ENCODE measurements at regions not wholly inside any gene's neighbourhood (a gene's known extent, or its start where the extent isn't known, plus 50 kb on each side); places are given as distances from the start of the nearest gene placed in this dataset.

DNA sequence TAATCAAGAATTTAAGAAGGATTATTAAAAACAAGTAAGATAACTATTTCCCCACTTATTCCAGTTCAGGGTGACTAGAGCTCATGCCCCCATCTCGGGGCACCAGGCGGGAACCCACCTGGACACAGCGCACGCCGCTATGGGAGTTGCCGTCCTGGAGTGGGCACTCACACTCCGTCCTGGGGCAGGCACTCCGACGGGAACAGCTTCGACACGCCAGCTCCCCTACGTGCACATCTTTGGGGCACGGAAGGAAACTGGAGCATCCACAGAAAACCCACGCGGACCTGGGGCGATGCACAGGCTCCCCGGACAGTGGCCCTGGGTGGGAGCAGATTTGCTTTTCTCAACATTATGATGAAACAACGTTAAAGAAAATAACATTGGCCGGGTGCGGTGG is 52.0 kb upstream of the GATA5 start:
- in situ Hi-C loops (cut with HindIII; ENCODE audit: low sequenced_read_pairs): no loop called here

DNA sequence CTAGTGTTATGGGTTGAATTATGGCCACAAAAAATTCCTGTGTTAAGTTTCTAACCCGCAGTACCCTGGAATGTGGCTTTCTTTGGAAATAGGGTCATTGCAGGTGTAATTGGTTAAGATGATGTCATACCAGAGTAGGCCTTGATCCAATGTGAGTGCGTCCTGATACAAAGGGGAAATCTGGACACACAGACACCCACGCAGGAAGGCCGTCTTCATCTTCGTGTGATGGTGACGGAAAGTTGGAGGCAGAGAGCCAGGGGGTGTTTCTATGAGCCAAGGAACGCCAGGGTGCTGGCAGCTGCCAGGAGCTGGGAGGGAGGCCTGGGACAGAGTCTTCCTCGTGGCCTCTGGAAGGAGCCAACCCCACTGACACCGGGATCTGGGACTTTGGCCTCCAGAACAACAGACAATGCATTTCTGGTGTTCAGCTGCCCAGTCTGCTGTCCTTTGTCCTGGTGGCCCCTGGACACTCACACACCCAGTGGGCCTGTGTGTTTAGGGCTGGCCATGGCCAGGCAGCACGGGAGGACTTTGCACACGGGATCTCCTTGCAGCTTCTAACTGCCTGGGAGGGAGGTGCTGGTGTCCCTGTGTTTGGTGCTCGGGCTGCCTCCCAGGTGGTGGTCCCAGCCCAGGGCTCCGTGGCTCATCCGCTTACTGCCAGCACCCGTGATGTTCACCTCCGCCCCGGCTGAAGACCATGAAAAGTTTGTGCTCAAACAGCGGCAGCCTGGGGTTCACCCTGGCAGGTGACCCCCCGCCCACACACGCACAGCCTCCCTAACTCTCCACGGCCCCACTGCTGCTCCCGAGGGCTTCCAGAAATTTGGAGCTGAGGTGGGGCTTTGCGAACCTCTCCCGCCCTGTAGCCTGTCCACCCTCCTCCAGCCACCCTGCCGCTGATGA is 53.4 kb upstream of the GATA5 start:
- in situ Hi-C loops (cut with HindIII; ENCODE audit: low sequenced_read_pairs): no loop called here

DNA sequence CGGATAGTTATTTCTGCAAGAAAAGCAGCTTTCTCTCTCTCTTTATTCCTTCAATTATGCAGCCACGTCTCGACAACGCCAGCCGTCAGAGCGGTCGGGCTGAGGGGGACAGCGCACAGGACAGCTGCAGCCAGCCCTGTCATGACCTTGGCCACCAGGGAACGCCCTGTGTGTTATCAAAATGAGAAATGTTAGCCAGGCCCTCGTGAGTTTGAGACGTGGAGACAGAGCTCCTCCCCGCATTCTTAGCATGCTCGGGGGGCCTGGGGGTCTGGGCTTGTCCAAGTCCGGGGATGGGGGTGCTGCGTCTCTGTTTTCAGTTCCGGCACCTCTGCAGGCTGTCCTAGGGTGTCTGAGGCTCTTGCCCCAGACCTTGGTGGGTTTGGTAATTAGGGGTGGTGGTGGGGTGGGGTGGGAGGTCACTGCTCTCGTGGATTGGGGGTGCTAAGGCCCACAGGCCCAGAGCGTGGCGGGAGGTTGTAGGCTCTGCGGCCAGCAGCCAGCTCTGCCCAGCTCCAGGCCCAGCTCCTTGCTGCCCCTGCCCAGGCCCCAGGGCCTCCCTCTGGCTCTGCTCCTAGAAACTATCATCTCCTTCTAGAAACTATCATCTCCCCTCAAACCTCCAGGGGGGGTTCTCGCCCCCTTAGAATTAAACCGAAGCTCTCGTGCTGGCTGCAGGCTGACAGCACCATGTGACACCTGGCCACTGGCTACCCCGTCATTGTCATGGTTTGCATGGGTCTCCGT is 54.3 kb upstream of the GATA5 start:
- in situ Hi-C loops (cut with HindIII; ENCODE audit: low sequenced_read_pairs): no loop called here

DNA sequence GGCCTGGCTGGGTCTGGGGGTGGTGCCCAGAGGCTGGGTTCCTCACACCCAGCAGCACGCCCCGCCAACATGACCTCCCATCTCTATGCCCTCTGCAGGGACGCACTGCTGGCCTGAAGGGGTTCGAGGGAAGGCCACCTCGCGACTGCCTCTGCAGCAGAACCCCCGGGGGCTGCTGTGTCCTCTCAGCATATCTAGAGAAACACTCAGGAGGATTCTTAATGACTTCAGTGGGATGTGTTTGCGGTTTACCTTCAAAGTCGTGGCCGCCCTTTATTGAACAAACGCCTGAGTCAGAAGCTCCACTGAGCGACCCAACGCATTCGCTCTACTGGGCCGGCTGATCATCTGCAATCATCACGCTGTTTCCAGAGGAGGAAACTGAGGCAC is 54.8 kb upstream of the GATA5 start:
- in situ Hi-C loops (cut with HindIII; ENCODE audit: low sequenced_read_pairs): no loop called here

DNA sequence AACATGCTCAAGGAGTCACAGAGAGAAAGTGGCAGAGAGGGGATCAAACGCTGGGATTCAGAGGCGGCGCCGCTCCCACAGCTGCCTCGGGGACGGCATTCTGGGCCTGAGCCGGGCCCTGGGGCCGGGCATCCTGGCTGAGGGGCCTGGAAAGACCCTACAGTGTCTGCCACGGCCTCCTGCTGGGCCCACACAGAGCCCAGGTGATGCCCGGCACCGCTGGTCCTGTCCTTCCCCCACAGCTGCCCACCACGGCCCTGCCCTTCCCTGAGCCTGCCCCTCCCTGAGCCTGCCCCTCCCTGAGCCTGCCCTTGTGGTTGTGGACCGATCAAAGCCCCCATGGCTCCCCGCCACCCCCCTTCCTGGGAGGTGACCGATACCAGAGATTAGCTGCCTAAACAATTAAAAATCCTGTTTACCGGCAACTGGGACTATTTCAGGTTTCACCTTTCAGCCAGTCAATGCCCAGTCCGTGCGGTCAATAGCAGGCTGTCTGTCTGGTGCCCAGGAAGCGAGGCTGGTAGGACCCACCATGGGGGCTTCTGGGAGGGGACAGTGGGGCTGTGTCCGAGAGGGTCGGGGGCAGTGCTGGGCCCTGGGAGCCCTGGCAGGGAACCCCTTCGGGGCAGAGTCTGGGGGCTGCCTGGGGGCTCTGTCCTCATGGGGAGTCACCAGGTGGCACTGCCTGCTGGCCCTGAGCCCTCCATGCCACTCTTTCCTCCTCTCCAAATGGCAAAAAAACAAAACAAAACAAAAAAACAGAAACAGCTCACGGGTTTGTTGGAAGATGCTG is 55.4 kb upstream of the GATA5 start:
- in situ Hi-C loops (cut with HindIII; ENCODE audit: low sequenced_read_pairs): no loop called here

DNA sequence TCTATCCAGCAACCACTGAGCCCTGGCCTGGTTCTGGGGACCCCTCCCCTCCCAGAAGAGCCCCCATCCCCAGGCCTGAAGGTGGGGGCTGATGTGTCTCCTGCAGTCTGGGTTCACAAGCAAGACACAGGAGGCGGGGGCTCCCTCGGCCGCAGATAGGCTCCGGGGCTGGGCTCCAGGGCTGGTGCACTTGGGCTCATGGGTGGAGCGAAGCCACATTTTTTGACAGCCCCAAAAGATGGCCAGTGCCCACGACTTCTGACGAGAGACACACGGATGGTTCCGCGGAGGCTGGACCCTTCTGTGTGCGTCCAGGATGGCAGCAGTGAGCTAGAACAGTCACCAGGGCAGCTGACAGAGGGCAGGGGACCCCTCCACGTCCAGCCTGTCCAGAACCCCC is 57.1 kb upstream of the GATA5 start:
- in situ Hi-C loops (cut with HindIII; ENCODE audit: low sequenced_read_pairs): no loop called here

DNA sequence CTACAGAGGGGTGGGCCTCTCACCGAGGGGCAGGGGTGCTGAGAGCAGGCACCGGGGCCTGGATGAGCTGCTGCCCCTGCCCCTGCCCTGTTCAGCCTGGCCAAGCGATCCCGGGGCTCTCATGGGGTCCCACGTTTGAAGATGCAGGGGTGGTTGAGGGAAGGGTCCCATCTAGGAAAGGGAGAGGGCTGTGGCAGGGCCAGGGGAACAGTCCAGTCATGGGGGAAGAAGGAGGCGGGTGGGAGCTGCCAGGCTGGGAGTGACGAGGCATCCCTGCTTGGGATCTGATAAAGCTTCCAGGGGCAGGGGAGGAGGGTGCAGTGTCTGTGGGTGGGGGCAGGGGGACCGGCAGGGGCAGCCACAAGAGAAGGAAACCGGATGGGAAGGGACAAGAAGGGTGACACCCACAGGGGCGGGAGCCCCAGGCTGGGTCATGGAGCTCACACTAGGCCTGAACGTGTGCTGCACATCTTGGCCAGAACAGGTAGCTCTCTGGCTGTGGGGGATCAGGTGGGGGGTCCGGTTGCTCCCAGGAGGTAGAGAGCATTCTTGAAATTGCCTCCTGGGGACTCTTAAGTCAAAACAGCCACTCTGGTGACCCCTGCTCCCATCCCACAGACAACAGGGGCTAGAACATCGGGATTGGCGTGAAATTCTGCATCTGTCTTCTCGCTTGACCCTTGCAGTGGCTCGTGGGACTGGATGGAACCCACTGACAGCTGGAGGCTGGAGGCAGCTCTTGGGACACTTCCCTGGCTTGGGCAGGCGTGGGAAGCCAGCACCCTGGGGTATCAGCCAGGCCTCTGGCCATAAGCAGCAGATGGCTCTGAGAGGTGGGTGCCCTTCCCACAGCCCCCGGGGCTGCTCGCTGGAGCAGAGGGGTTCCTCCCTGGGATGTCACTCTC is 58.0 kb upstream of the GATA5 start:
- in situ Hi-C loops (cut with HindIII; ENCODE audit: low sequenced_read_pairs): no loop called here

DNA sequence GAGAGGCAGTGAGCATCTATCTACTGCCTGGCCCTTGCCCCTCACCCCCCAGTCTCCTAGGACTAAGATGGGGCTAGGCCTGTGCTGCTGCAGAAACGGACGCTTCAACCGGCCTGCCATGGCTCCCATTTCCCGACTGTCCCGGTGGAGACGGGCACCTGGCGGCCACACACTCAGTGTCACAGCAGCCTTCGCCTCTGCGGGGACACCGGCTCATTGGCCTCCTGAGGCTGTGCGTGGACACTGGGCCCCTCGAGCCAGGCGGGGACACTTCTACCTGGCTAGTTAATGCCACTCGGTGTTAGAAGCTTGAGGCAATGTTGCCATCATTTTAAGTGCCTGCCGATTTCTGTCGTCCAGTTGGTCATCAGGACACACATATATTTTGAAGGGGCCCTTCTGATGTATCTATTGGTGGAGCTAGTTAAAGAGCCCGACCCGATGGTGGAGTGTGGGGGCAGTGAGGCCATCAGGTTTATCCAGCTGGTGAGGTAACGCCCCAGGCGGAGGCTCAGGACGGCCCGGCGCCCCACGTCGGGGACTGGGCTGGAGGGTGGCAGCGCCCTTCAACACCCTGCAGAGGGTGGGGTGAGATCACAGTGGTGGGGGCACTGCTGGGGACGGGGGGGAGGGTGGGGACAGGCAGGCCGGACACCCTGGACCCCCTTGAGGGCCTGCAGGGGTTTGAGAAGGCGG is 58.9 kb upstream of the GATA5 start:
- in situ Hi-C loops (cut with HindIII; ENCODE audit: low sequenced_read_pairs): no loop called here

DNA sequence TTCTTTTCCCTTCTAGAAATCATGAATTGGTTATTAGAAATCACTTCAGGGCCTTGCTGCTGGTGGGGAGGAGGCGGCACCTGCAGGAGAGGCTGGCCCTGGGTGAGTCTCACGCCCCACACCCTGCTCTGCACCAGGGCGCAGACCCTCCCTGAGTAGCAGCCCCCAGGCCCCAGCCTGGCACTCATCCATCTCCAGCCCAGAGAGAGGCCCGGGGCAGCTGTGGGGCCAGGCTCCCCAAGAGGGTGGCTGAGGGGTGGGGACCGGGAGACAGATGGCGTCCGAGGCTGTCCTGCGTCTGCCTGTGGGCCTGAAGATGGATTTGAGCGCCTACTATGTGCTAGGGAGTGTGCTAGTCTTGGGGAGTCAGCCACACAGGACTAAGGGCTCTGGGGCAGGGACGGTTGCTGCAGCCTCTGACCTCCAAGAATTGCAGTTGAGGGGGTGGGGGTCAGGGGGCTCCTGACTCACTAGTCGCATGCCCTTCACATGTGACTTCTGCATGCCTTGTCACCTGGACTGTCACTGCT is 59.6 kb upstream of the GATA5 start:
- in situ Hi-C loops (cut with HindIII; ENCODE audit: low sequenced_read_pairs): no loop called here

DNA sequence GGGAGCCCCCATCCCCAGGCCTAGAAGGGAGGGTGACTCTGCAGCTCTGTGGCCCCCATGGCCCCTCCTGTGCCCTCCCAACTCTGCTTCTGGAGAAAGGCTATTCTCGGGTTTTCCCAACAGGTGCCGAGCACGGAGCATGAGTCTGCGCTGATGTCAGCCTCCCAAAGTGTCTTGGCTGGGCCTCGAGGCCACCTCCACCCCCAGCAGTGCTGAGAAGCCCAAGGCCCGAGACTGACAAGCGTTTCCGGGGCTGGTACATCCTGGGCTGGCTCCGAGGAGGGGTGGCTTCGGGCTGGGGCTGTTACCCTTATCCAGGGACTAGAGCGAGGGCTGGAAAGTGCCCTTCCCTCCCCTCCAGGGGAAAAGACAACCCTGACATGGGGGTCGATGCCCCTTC is 60.2 kb upstream of the GATA5 start:
- in situ Hi-C loops (cut with HindIII; ENCODE audit: low sequenced_read_pairs): no loop called here

DNA sequence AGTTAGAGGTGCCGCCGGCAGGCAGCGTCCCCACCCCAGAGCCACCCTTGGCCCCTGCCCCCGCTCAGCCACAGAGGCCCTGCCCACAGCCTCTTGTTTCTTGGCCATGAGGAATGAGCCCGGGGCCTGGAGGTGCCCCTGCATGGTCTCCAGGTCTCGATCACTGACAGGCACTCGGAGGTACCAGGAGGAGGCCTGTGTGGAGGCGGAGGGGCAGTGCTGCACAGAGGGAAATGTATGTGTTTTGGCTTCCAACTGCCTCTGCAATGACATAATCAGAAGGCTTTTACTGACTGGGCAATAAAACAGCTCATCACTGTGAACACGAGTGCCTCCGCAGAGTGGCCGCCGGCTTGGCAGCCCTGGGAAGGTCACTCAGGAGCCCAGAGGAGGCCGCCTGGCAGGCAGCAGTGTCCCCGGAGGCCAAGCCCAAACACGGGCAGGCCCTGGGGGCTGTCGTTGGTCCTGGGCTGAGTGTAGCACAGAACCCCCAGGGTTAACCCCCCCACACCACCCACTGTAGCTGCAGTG is 61.1 kb upstream of the GATA5 start:
- in situ Hi-C loops (cut with HindIII; ENCODE audit: low sequenced_read_pairs): no loop called here

DNA sequence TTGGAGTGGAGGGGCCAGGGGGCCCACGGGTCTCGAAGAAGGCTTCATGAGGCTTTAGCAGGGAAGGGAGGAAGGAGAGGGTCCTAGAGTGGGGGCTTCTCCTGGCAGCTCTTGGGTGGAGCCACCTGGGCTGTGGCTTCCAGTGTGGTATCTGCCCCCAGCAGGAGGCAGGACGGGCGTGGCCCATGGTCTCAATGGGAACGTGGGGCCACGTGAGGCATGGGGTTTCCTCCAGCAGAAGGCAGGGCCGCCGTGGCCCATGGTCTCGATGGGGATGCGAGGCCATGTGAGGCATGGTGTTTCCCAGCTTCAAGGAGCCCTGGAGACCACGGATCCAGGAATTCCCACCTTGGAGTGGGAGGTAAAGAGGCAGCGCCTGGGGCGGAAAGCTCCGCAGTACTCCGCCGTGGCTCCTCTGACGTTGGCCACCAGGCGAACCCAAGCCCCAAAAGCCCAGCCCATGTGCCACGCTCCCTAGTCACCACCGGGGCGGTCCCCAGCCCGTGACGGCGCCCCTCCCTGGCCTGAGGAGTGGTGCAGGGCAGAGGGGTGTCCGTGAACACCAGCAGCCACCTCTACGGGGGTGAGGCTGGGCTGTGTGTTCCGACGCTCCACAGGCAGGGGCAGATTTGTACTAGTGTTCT is 62.0 kb upstream of the GATA5 start:
- in situ Hi-C loops (cut with HindIII; ENCODE audit: low sequenced_read_pairs): no loop called here

DNA sequence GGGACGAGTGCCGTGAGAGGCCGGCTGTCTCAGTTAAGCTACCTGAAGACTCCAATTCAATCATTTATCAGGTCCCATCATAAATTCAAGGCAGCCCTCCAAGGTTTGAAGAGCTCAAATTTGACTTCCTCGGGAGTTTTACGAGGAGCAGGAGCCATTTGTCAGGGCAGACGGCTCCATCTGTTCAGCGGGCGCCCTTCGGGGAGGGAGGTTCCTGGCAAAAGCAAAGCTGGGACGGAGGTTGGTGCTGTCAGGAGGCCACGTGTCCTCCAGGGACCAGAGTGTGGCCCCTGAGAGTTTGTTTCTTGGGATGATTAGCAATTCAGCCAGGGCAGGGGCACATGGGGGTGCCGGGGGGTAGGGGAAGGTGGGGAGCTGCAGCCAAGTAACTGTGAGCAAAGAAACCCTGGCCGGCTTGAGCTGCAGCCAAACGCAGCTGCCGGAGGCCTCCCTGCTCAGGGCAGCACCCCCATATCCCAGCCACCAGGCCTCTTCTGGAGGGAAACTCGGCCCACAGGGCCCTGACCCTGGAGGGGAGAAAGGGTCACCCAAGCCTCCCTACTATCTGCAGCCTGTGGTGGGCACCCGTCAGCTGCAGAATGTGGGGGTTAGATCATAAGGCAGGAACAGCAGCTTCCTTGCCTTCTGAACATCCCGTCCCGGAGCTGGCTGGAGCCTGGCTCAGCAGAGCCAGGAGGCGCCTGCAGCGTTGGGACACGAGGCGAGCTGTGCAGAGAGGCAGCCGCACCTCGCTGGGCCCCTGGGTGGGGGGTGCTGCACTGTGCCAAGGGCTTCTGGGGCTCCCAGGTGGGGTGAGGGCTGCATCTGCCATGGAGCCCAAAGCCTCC is 63.6 kb upstream of the GATA5 start:
- in situ Hi-C loops (cut with HindIII; ENCODE audit: low sequenced_read_pairs): loop anchor here (5.0 to 10.0 kb wide), 3 partner anchors 38 to 245 kb away; no protein-coding TSS in a partner anchor

DNA sequence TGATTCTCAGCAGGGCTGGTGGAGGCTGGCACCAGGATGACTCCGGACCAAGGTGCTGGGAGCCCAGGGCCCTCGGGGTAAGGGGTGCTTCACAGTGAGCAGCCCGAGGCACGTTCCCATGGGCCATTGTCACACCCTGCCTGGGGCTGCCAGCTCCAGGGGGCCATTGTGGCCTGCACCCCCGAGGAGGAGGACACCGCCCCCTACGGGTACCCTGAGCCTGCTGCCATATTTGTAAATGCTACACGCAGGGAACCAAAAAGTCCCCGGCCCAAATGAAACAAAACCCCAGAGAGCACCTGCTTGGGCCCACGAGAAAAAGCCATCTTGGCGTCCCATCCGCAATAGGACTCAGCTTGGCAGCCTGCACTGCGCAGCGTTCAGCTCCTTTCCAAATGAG is 64.7 kb upstream of the GATA5 start:
- in situ Hi-C loops (cut with HindIII; ENCODE audit: low sequenced_read_pairs): loop anchor here (5.0 to 10.0 kb wide), 3 partner anchors 37 to 246 kb away; no protein-coding TSS in a partner anchor

DNA sequence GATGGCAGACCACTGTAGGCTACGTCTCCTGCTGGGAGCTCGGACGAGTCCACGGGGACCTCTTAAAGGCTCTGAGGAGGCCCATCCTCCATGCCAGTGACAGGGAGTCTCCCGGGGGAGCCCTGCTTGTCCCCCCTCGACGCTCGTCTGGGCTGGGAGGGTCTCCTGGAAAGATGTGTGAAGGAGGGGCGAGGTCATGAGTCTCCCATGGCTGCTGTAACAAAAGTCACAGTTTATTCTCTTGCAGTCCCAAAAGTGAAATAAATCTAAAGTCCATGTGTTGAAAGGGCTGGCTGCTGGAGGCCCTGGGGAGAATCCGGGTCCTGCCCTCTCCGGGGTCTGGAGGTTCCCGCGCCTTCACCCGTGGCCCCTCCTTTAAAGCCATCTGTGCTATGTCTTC is 67.1 kb upstream of the GATA5 start:
- in situ Hi-C loops (cut with HindIII; ENCODE audit: low sequenced_read_pairs): loop anchor here (5.0 to 10.0 kb wide), 3 partner anchors 34 to 248 kb away; no protein-coding TSS in a partner anchor

DNA sequence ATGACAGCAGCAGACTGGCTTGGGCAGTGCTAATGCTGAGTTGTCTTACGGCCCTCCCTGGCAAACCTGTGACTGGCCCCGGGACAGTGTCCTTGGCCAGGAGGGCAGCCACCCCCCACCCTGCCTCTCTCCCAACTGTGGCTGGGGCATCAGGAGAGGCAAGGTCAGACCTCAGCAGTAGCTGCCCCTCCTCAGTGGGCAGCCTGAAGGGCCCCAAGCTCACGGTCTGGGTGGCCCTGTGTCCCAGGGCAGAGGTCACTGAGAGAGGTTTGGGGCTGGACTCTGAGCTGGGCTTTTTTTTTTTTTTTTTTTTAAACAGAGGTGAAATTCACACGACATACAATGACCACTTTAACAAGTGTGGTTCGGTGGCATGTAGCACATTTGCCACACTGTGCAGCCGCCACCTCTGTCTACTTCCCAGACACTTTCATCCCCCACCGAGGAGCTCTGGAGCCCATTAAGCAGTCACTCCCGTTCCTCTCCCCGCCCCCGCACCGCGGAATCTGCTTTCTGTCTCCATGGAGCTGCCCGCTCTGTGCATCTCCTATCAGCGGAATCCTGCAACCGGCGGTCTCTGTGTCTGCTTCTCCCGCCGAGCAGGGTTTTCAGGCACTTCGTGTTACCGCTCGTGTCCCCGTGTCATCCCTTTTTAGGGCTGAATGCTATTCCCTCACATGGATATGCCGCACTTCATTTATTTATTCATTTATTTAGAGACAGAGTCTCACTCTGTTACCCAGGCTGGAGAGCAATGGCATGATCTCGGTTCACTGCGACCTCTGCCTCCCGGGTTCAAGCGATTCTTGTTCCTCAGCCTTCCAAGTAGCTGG is 67.9 kb upstream of the GATA5 start:
- in situ Hi-C loops (cut with HindIII; ENCODE audit: low sequenced_read_pairs): loop anchor here (5.0 to 10.0 kb wide), 3 partner anchors 34 to 249 kb away; no protein-coding TSS in a partner anchor
